ENCODE measurements at regions not wholly inside any gene's neighbourhood (a gene's known extent, or its start where the extent isn't known, plus 50 kb on each side); places are given as distances from the start of the nearest gene placed in this dataset.

GRCh38 chr7:106606120-106606519 is 54.8 kb downstream of the CCDC71L start:
- no peak for FAIRE-seq

GRCh38 chr7:106604971-106605370 is 56.0 kb downstream of the CCDC71L start:
- FAIRE-seq: no peak

- no peak for FAIRE-seq
Observed at GRCh38 chr7:106604303-106604924, 56.5 kb downstream of the CCDC71L start.

GRCh38 chr7:106603346-106603745 is 57.6 kb downstream of the CCDC71L start:
- FAIRE-seq: no peak

GRCh38 chr7:106602062-106602461 is 58.9 kb downstream of the CCDC71L start:
- FAIRE-seq: no peak

DNA sequence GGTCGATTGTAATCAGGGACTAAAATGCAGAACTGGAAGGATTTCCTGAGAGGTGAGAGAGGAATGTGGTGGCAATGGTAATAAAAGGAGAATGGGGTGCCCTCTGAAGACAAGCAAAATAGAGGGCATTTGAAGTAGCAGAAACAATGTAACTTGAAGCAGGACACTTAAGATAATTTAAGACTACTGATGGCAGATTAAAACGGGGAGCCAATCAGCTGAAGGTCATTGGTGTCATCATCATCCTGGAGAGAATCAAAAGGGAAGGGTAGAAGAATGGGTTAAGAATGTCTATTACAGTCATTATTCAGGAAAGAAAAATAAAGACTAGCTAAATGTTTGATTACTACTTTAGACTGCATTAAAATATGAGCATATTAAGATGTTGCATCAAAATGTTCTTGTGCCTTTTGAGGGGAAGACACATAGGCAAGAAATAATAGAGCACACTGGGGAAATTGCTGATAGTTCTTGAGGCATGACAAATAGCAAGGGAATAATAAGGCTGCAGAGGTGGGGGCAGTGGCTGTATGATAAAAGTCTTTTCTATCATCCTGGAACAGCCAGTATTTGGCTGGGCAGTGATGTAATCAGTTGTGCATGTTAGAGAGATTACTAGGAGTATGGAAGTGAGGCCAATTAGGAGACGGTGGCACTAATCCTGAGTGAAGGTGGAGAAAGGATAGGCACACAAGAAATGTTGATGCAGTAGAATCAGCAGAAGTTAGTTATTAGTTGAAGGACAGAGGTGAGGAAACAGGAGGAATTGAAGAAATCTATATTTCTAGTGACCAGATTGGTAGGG is 60.2 kb downstream of the CCDC71L start:
- FAIRE-seq: no peak

DNA sequence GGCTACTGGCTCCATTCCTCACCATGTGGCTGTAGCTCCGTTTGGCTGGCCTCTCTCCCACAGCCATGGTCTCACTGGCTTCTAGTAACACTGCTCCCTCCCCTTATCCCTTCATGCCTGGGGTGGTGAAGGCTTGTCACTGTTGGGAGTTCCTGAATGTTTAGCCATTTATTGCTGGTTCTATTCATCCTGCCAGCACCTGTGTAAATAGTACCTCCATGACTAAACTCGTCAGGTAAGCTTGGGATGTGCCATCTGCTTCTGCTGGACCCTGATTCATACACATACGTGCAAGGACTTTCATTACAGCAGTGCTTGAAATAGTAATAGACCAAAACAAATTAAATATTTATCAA is 61.6 kb downstream of the CCDC71L start:
- FAIRE-seq: no peak

- FAIRE-seq: no peak
Observed at GRCh38 chr7:106598663-106599342, 62.2 kb downstream of the CCDC71L start.

- no peak for FAIRE-seq
Observed at GRCh38 chr7:106597751-106598546, 63.0 kb downstream of the CCDC71L start.

DNA sequence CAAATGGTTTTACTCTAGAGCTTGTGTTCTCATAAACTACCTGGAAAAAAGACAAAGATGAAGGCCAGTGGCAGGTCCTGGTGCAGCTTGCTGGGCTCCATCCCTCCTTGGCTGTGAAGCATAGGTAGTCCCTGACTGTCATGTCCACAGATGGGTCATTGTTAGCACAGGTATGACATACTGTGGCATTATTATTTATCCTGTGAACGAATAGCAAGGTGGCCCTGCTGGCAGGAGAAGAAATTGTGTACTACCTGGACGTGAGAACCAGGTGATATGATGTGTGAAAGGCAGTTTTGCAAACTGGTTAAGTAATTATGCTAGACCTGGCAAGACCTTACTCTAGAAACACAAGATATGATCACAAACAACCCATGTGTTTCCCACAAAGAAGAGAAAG is 63.9 kb downstream of the CCDC71L start:
- FAIRE-seq: no peak

GRCh38 chr7:106595922-106596321 is 65.0 kb downstream of the CCDC71L start:
- FAIRE-seq: no peak

GRCh38 chr7:106593028-106593417 is 67.9 kb downstream of the CCDC71L start:
- FAIRE-seq: no peak

- FAIRE-seq: no peak
Observed at GRCh38 chr7:106592282-106593027, 68.5 kb downstream of the CCDC71L start.

GRCh38 chr7:106591146-106591545 is 69.8 kb downstream of the CCDC71L start:
- FAIRE-seq: no peak

DNA sequence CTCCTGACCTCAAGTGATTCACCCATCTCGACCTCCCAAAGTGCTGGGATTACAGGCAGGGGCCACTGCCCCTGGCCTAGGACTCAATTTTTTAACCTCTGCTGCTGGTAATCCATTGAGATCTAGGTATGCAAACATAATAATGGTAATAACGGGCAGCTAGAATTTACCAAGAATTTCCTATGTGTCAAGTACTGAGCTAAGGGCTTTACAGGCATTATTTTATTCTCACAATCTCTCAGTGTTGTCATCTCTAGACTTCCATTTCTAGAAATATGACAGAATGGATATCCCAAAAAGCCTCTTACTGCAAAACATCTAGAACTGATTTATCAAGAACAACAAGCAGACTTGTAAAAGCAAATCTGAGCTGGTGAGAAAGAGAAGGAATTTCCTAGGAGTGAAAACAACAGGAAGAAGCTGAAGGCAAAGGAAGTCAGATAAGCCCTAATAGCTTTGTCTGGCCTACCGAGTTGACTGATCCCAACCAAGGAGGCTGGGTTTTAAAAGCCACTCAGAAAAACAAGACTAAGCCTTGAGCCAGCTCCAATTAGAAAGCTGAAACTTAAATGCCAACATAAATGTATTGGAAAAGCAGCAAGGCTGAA is 70.6 kb downstream of the CCDC71L start:
- no peak for FAIRE-seq

DNA sequence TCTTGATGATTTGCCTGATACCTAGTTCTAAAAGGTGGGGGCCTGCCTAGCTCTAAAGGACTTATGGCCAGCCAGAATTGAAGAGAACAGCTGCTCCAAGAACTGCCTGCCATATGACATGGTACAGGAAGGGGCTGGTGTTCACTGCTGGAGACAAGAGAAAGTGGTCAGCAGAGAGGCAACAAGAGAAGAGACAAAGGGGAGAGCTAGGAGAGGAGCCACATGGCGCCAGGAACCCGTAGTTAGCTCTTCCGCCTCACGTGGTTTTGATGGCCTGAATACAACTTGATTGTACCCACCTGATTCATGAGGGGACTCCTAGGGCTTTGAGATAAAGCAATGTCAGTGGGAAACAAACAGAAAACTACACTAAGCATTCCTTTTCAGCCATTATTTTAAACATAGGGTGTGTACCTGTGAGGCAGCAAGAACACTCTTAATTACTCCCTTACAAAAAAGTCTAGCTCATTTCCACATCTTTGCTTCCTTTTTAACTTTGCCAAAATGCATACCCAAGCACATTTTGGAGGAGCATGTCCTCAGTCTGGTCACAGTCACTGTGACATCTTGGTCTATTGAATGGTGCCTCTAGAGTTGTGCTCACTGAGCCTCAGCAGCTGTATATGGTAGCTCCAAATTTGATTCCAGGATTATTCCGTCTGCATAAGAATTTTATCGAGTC is 71.6 kb downstream of the CCDC71L start:
- FAIRE-seq: no peak

DNA sequence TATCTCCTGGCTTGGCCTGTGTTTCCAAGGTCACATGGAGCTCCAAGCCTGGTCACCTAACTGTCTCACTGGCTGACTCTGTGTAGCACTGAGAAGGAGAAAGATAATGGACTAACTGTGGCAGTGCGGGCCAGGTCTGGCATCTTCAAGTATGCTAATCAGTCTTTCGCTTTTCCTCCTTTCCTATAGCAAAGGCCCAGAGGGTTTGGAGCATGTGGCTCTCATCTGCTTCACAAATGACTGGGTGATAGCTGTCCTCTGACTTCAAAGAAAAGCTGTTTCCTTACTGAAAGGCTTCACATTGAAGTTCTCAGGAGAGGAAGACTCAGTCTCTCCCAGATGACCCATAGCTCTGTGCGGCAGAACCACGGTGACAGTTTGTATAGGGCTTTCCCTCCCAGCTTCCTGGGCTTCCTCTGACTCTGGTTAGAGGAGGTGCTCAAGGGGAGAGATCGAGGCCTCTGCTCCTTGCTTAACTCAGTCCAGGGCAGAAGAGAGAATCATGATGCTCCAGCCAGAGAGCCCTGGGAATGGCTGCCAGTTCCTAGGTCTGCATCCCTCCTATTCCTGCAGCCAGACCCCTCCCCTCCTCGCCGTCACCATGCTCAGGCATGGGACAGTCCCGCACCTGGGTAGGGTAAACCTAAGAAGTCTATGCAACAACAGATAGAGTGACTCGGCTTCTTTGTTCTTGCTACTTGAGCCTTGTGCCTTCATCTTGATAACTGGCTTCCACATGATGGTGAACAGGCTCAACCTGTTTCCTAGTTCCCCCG is 72.3 kb downstream of the CCDC71L start:
- no peak for FAIRE-seq

- no peak for FAIRE-seq
Observed at GRCh38 chr7:106584914-106585759, 75.8 kb downstream of the CCDC71L start.
